Rectal smooth muscle tissue (tissue), 1 donor: ENCODE measurements at regions not wholly inside any gene's neighbourhood (a gene's known extent, or its start where the extent isn't known, plus 50 kb on each side); places are given as distances from the start of the nearest gene placed in this dataset.
"Not testable (repeated sequence)": the region's sequence is repeated elsewhere in the genome, so short reads cannot be mapped to it uniquely, and the experiment has no call there.

ENCODE experiments used
- H3K27ac ChIP-seq: one replicate; pipeline ENCODE4 v1.7.0; 2013; ENCODE audit warnings: low read depth, low read length, inconsistent platforms
- H3K27me3 ChIP-seq: one replicate; pipeline ENCODE4 v1.7.0; 2013; ENCODE audit warnings: low read length; ENCODE audit not compliant: control insufficient read depth, insufficient read depth
- H3K36me3 ChIP-seq: one replicate; pipeline ENCODE4 v1.7.0; 2013; ENCODE audit warnings: low read length; ENCODE audit not compliant: control insufficient read depth, insufficient read depth
- H3K4me1 ChIP-seq: one replicate; pipeline ENCODE4 v1.7.0; 2013; ENCODE audit warnings: low read length; ENCODE audit not compliant: control insufficient read depth, insufficient read depth
- H3K4me3 ChIP-seq: one replicate; pipeline ENCODE4 v1.7.0; 2013; ENCODE audit warnings: low read length
- H3K9ac ChIP-seq: one replicate; pipeline ENCODE4 v1.7.0; 2013; ENCODE audit warnings: low read length

- Histone ChIP-seq H3K27ac (no peak overlapping the region), H3K9ac (no peak overlapping the region), H3K36me3 (no peaks in the 10 kb centered on the region), H3K4me3 (no peak overlapping the region), H3K27me3 (no peaks in the 10 kb centered on the region), H3K4me1 (no peaks in the 10 kb centered on the region)
Measured at GRCh38 chr7:91416155-91416865, 152.1 kb downstream of the FZD1 start.

- H3K27me3 ChIP-seq = no peaks in the 10 kb centered on the region
- no peaks in the 10 kb centered on the region for H3K4me1 ChIP-seq
- H3K27ac ChIP-seq = no peak overlapping the region
- no peaks in the 10 kb centered on the region for H3K36me3 ChIP-seq
- H3K9ac ChIP-seq = no peak overlapping the region
- H3K4me3 ChIP-seq = no peak overlapping the region
Measured at GRCh38 chr7:91420606-91421005, 156.4 kb downstream of the FZD1 start.

- Histone ChIP-seq H3K36me3 (no peaks in the 10 kb centered on the region), H3K27ac (no peak overlapping the region), H3K4me1 (no peaks in the 10 kb centered on the region), H3K4me3 (no peak overlapping the region), H3K9ac (no peak overlapping the region), H3K27me3 (no peaks in the 10 kb centered on the region)
Measured at GRCh38 chr7:91421018-91421417, 156.8 kb downstream of the FZD1 start.

DNA sequence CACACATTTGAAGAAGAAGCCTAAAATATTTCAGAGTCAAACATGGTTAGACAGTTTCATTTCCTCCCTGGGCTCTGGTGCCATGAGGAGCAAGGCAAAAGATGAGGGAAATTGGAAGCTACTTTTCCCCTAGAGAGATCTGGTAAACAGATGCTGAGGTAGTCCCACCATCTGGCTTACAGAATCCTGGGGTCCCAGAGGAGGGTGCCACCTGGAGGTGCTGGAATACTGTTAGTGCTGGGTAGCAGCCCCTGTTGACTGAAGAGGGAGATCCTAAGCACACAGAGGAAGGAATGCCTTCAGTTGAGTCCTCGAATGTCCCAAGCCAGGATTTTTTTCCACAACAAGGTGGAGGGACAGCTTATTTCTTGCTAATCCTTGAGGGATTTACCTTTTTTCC is 160.1 kb downstream of the FZD1 start:
- Histone ChIP-seq H3K9ac (no peak overlapping the region), H3K27ac (no peak overlapping the region), H3K4me3 (no peak overlapping the region), H3K27me3 (no peaks in the 10 kb centered on the region), H3K4me1 (no peaks in the 10 kb centered on the region), H3K36me3 (no peaks in the 10 kb centered on the region)

DNA sequence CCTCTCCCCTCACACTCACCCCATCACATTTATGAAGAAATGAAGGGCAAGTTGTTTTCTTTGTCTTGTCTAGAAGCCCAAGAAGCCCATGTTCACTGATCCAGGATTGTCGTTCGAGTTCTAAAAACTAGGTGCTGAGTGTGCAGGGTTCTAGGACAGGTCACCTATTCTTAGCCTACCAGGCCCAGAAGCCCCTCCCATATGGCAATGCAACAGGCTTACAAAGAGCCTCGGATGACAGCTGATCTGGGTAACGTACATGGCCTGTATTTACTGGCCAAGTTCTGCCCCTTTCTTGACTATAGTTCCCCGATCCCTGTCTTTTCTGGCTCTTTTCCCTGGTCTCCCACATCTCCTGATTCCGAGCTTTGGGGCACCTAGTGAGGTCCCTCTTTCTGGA is 160.9 kb downstream of the FZD1 start:
- Histone ChIP-seq H3K4me1 (no peaks in the 10 kb centered on the region), H3K27ac (no peak overlapping the region), H3K4me3 (no peak overlapping the region), H3K36me3 (no peaks in the 10 kb centered on the region), H3K27me3 (no peaks in the 10 kb centered on the region), H3K9ac (no peak overlapping the region)

DNA sequence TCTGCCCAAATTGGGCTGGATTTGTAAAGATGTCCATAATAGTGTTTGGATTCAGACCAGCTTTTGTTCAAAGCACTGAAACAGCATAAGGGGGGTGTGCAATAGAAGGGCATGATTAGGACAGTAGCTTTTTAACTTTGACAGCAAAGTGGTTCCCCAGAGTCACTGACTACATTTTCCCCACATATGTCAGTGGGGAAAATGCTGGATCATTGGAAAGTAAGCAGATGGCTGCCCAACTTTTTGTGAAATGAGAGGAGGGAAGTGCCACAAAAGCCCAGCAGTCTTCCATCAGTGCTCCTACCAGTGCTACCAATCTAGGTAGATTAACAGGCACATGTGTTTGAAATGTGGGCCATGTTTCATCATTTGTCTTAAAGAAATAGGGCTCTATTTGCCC is 162.8 kb downstream of the FZD1 start:
- no peak overlapping the region for H3K27ac ChIP-seq
- no peaks in the 10 kb centered on the region for H3K36me3 ChIP-seq
- H3K4me1 ChIP-seq = no peaks in the 10 kb centered on the region
- no peaks in the 10 kb centered on the region for H3K27me3 ChIP-seq
- no peak overlapping the region for H3K4me3 ChIP-seq
- H3K9ac ChIP-seq = no peak overlapping the region

DNA sequence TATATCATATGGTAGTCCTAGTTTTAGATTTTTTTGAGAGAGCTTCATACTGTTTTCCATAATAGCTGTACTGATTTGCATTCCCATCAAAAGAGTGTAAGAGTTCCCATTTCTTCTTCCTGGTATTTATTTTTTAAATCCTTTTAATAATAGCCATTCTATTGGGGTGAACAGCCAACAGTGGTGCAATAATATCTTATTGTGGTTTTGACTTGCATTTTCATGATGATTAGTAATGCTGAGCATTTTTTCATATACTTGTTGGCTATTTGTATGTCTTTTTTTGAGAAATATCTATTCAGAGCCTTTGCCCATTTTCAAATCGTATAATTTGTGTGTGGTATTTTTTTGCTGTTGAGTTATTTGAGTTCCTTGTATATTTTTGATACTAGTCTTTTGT is 167.4 kb downstream of the FZD1 start:
- H3K27me3 ChIP-seq = peaks cover under 1% of the 10 kb centered on the region
- no peak overlapping the region for H3K9ac ChIP-seq
- no peak overlapping the region for H3K27ac ChIP-seq
- no peaks in the 10 kb centered on the region for H3K36me3 ChIP-seq
- no peaks in the 10 kb centered on the region for H3K4me1 ChIP-seq
- H3K4me3 ChIP-seq = no peak overlapping the region

GRCh38 chr7:91434836-91435235 is 170.6 kb downstream of the FZD1 start:
- H3K4me3 ChIP-seq = no peak overlapping the region
- H3K36me3 ChIP-seq = no peaks in the 10 kb centered on the region
- no peaks in the 10 kb centered on the region for H3K4me1 ChIP-seq
- H3K9ac ChIP-seq = no peak overlapping the region
- no peak overlapping the region for H3K27ac ChIP-seq
- H3K27me3 ChIP-seq = peaks cover 3% of the 10 kb centered on the region

DNA sequence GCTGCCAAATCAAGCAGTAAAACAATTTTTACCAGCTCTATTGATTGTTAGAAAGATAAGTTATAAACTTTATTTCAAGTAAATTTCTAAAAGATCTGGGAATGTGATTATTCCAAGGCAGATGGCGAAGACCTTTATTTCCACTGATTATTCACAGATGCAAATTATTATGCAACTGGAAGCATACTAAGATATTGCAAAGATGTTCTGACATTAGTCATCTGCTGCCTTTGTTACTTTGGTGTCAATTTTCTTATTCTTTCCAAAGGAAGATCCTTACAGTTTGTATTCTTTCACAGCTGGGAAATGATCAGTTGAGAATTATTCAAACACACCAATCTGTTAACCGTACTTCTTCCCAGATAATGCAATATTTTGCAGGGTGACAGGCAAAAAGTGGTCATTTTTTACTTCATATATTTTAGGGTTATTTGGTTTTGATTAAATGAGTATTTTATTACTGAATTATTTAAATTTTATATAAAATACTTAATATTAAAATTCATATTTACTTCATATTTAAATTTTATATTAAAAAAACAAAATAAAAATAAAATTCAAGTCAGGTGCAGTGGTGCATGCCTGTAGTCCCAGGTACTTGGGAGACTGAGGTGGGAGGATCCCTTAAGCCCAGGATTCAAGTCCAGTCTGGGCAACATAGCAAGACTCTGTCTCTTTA is 171.3 kb downstream of the FZD1 start:
- Histone ChIP-seq H3K27me3 (peaks cover 3% of the 10 kb centered on the region), H3K27ac (no peak overlapping the region), H3K4me1 (no peaks in the 10 kb centered on the region), H3K4me3 (no peak overlapping the region), H3K9ac (no peak overlapping the region), H3K36me3 (no peaks in the 10 kb centered on the region)

DNA sequence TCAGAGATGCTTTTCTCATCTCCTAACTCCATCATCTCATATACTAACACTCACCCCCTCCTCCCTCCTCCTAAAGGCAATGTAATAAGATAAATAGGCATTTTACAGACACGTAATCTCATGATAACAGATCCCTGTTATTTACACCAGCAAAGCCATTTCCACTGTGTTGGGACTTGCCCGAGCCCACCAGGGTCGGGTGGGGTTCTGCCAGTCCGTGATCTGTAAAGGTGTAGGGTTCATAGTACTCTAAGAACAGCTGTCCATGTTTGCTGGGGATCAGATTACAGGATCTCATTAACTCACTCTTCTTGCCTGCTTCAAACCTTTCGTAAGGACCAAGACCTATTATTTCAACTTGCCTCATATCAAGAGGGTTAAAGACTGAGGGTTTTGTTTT is 172.4 kb downstream of the FZD1 start:
- H3K27ac ChIP-seq = no peak overlapping the region
- H3K36me3 ChIP-seq = no peaks in the 10 kb centered on the region
- no peaks in the 10 kb centered on the region for H3K4me1 ChIP-seq
- no peak overlapping the region for H3K4me3 ChIP-seq
- H3K9ac ChIP-seq = no peak overlapping the region
- H3K27me3 ChIP-seq = peaks cover 3% of the 10 kb centered on the region

GRCh38 chr7:91440198-91440597 is 176.0 kb downstream of the FZD1 start:
- H3K27ac ChIP-seq, H3K4me1 ChIP-seq, H3K27me3 ChIP-seq, H3K36me3 ChIP-seq, H3K4me3 ChIP-seq, H3K9ac ChIP-seq: not testable (repeated sequence)

GRCh38 chr7:91443862-91444261 is 179.6 kb downstream of the FZD1 start:
- Histone ChIP-seq H3K4me3 (no peak overlapping the region), H3K36me3 (no peaks in the 10 kb centered on the region), H3K4me1 (no peaks in the 10 kb centered on the region), H3K27ac (no peak overlapping the region), H3K9ac (no peak overlapping the region), H3K27me3 (no peaks in the 10 kb centered on the region)

DNA sequence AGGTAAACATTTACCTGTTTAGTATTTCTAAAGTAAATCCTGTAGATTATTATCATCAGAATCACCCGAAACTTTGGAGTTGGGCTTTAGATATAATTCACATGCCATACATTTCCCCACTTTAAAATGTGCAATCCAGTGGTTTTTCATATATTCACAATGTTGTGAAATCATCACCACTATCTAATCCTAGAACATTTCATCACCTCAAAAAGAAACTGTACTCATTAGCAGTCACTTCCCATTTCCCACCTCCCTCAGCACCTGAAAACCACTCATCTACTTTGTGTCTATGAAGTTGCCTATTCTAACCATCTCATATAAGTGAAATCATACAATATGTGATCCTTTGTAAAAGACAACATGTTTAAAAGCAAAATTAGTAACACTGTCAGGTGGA is 182.6 kb downstream of the FZD1 start:
- Histone ChIP-seq H3K4me3 (no peak overlapping the region), H3K36me3 (no peaks in the 10 kb centered on the region), H3K9ac (no peak overlapping the region), H3K4me1 (no peaks in the 10 kb centered on the region), H3K27me3 (no peaks in the 10 kb centered on the region), H3K27ac (no peak overlapping the region)
